Muscle layer of duodenum (tissue), 2 donors: ENCODE measurements at regions not wholly inside any gene's neighbourhood (a gene's known extent, or its start where the extent isn't known, plus 50 kb on each side); places are given as distances from the start of the nearest gene placed in this dataset.

Experiments
- H3K27ac ChIP-seq: one replicate; pipeline ENCODE4 v1.7.0; 2013; ENCODE audit warnings: mild to moderate bottlenecking, low read length
- H3K27me3 ChIP-seq: one replicate; pipeline ENCODE4 v1.7.0; 2013; ENCODE audit warnings: low read depth, mild to moderate bottlenecking, control low read depth, low read length
- H3K36me3 ChIP-seq, 2 donors: one replicate each; pipeline ENCODE4 v1.7.0; 2013; ENCODE audit warnings: low read length in 2 of 2, control low read depth in 1 of 2, mild to moderate bottlenecking in 1 of 2; ENCODE audit not compliant: insufficient read depth in 2 of 2, control insufficient read depth in 1 of 2
- H3K4me1 ChIP-seq, 2 donors: one replicate each; pipeline ENCODE4 v1.7.0; 2013; ENCODE audit warnings: low read length in 2 of 2, mild to moderate bottlenecking in 2 of 2, control low read depth in 1 of 2, moderate library complexity in 1 of 2; ENCODE audit not compliant: insufficient read depth in 2 of 2, control insufficient read depth in 1 of 2
- H3K4me3 ChIP-seq, 2 donors: one replicate each; pipeline ENCODE4 v1.7.0; 2013; ENCODE audit warnings: low read length in 2 of 2, low read depth in 1 of 2, mild to moderate bottlenecking in 1 of 2
- H3K9me3 ChIP-seq, 2 donors: one replicate each; pipeline ENCODE4 v1.7.0; 2013; ENCODE audit warnings: low read length in 2 of 2, control low read depth in 1 of 2, mild to moderate bottlenecking in 1 of 2; ENCODE audit not compliant: control insufficient read depth in 1 of 2
- donor health status: healthy.

- Histone ChIP-seq H3K27me3 (no peaks in the 10 kb centered on the region), H3K9me3 (peaks cover 0 to 18% of the 10 kb centered on the region in 2 donors), H3K4me1 (no peaks in the 10 kb centered on the region), H3K36me3 (no peaks in the 10 kb centered on the region), H3K27ac (no peak overlapping the region), H3K4me3 (no peak overlapping the region)
Observed at GRCh38 chr9:81303658-81304057, 385.7 kb downstream of the TLE1 start.

GRCh38 chr9:81293651-81294050, 395.7 kb downstream of the TLE1 start:
- Histone ChIP-seq H3K36me3 (no peaks in the 10 kb centered on the region), H3K27me3 (no peaks in the 10 kb centered on the region), H3K9me3 (no peaks in the 10 kb centered on the region), H3K4me1 (no peaks in the 10 kb centered on the region), H3K4me3 (no peak overlapping the region), H3K27ac (no peak overlapping the region)

GRCh38 chr9:81292056-81292805, 397.1 kb downstream of the TLE1 start:
- no peaks in the 10 kb centered on the region for H3K27me3 ChIP-seq
- H3K4me3 ChIP-seq, result no peak overlapping the region
- no peaks in the 10 kb centered on the region for H3K36me3 ChIP-seq
- no peaks in the 10 kb centered on the region for H3K4me1 ChIP-seq
- H3K27ac ChIP-seq, result no peak overlapping the region
- peaks cover 0 to 2% of the 10 kb centered on the region in 2 donors for H3K9me3 ChIP-seq

- Histone ChIP-seq H3K27ac (no peak overlapping the region), H3K4me1 (no peaks in the 10 kb centered on the region), H3K9me3 (peaks cover 0 to 2% of the 10 kb centered on the region in 2 donors), H3K4me3 (no peak overlapping the region), H3K36me3 (no peaks in the 10 kb centered on the region), H3K27me3 (no peaks in the 10 kb centered on the region)
Observed at GRCh38 chr9:81289622-81290021, 399.7 kb downstream of the TLE1 start.

GRCh38 chr9:81268048-81268447, 421.3 kb downstream of the TLE1 start:
- H3K27me3 ChIP-seq, result no peaks in the 10 kb centered on the region
- H3K4me1 ChIP-seq, result no peaks in the 10 kb centered on the region
- no peak overlapping the region for H3K27ac ChIP-seq
- no peaks in the 10 kb centered on the region for H3K36me3 ChIP-seq
- H3K9me3 ChIP-seq, result no peaks in the 10 kb centered on the region
- no peak overlapping the region for H3K4me3 ChIP-seq

- Histone ChIP-seq H3K27me3 (no peaks in the 10 kb centered on the region), H3K4me1 (no peaks in the 10 kb centered on the region), H3K27ac (no peak overlapping the region), H3K4me3 (no peak overlapping the region), H3K36me3 (no peaks in the 10 kb centered on the region), H3K9me3 (no peaks in the 10 kb centered on the region)
Observed at GRCh38 chr9:81266674-81267073, 422.7 kb downstream of the TLE1 start.

- Histone ChIP-seq H3K36me3 (no peaks in the 10 kb centered on the region), H3K4me1 (no peaks in the 10 kb centered on the region), H3K27me3 (no peaks in the 10 kb centered on the region), H3K27ac (no peak overlapping the region), H3K9me3 (no peaks in the 10 kb centered on the region), H3K4me3 (no peak overlapping the region)
Observed at GRCh38 chr9:81266086-81266485, 423.3 kb downstream of the TLE1 start.

- Histone ChIP-seq H3K4me1 (no peaks in the 10 kb centered on the region), H3K36me3 (no peaks in the 10 kb centered on the region), H3K9me3 (no peaks in the 10 kb centered on the region), H3K4me3 (no peak overlapping the region), H3K27me3 (no peaks in the 10 kb centered on the region), H3K27ac (no peak overlapping the region)
Observed at GRCh38 chr9:81264516-81264915, 424.8 kb downstream of the TLE1 start.

GRCh38 chr9:81259896-81260295, 429.5 kb downstream of the TLE1 start:
- Histone ChIP-seq H3K27me3 (no peaks in the 10 kb centered on the region), H3K4me1 (no peaks in the 10 kb centered on the region), H3K27ac (no peak overlapping the region), H3K9me3 (no peaks in the 10 kb centered on the region), H3K36me3 (no peaks in the 10 kb centered on the region), H3K4me3 (no peak overlapping the region)

GRCh38 chr9:81256368-81256767, 433.0 kb downstream of the TLE1 start:
- H3K27ac ChIP-seq, result no peak overlapping the region
- H3K9me3 ChIP-seq, result no peaks in the 10 kb centered on the region
- no peaks in the 10 kb centered on the region for H3K27me3 ChIP-seq
- no peaks in the 10 kb centered on the region for H3K36me3 ChIP-seq
- H3K4me1 ChIP-seq, result no peaks in the 10 kb centered on the region
- no peak overlapping the region for H3K4me3 ChIP-seq

GRCh38 chr9:81250606-81251005, 438.7 kb downstream of the TLE1 start:
- peaks cover 0 to 4% of the 10 kb centered on the region in 2 donors for H3K9me3 ChIP-seq

GRCh38 chr9:81250041-81250440, 439.3 kb downstream of the TLE1 start:
- Histone ChIP-seq H3K27ac (no peak overlapping the region), H3K27me3 (no peaks in the 10 kb centered on the region), H3K4me3 (no peak overlapping the region), H3K36me3 (no peaks in the 10 kb centered on the region), H3K9me3 (peaks cover 0 to 4% of the 10 kb centered on the region in 2 donors), H3K4me1 (no peaks in the 10 kb centered on the region)

More at GRCh38 chr9:81250606-81251005, 438.7 kb downstream of the TLE1 start:
- Histone ChIP-seq H3K27ac (no peak overlapping the region), H3K36me3 (no peaks in the 10 kb centered on the region), H3K4me1 (no peaks in the 10 kb centered on the region), H3K4me3 (no peak overlapping the region), H3K27me3 (no peaks in the 10 kb centered on the region)
